K562 (cell line): ENCODE measurements at regions not wholly inside any gene's neighbourhood (a gene's known extent, or its start where the extent isn't known, plus 50 kb on each side); places are given as distances from the start of the nearest gene placed in this dataset.
A peak's percentile ranks its signal among the peaks of the same experiment; 100 is the strongest.

Experiments used
- CBFA2T2 ChIP-seq: fragments of 450-650 bp; conservative IDR thresholded peaks from 2 replicates; pipeline ENCODE4 v1.6.1; 2017; ENCODE audit warnings: mild to moderate bottlenecking
- CBX1 ChIP-seq: sonication (generic); IDR thresholded peaks from 2 replicates; pipeline ENCODE4 v1.6.1; 2016; ENCODE audit warnings: antibody characterized with exemption, low read depth, mild to moderate bottlenecking
- MYNN ChIP-seq, 2 experiments: sonication (generic); formaldehyde crosslinking in 1 of 2; IDR thresholded peaks; 2 replicates each; pipeline versions ENCODE4 v1.5.0 to v1.6.1; 2016 to 2020; ENCODE audit warnings: antibody characterized with exemption in 1 of 2, missing genetic modification reagents in 1 of 2
- RUNX1 ChIP-seq: sonication (generic); IDR thresholded peaks from 2 replicates; pipeline ENCODE4 v1.6.1; 2016; ENCODE audit warnings: antibody characterized with exemption, low read depth
- TCF3 ChIP-seq: sonication (generic); formaldehyde crosslinking; IDR thresholded peaks from 2 replicates; pipeline ENCODE4 v1.4.0; 2020; ENCODE audit warnings: mild to moderate bottlenecking, missing genetic modification reagents
- ZNF23 ChIP-seq: fragments of 250-450 bp; sonication (Bioruptor Pico); IDR thresholded peaks from 2 replicates; pipeline ENCODE4 v1.4.0; 2020; ENCODE audit warnings: mild to moderate bottlenecking
- ZNF57 ChIP-seq: fragments of 450-650 bp; formaldehyde crosslinking; IDR thresholded peaks from 2 replicates; pipeline ENCODE4 v1.4.0; 2020; ENCODE audit warnings: mild to moderate bottlenecking, moderate library complexity
- ZNF586 ChIP-seq: fragments of 450-650 bp; formaldehyde crosslinking; conservative IDR thresholded peaks from 2 replicates; pipeline ENCODE4 v1.4.0; 2020; ENCODE audit warnings: mild to moderate bottlenecking, moderate library complexity
- ZNF77 ChIP-seq: fragments of 250-450 bp; sonication (Bioruptor Pico); IDR thresholded peaks from 2 replicates; pipeline ENCODE4 v1.5.0; 2020
- TF ChIP-seq, protein P1 (sequence below): fragments of 450-650 bp; IDR thresholded peaks from 2 replicates; pipeline ENCODE4 v1.6.1; 2016; ENCODE audit warnings: antibody characterized with exemption
- TF ChIP-seq, protein P2 (sequence below), 3 experiments: IDR thresholded peaks in 2 of 3; conservative IDR thresholded peaks in 1 of 3; 2 replicates each; pipeline ENCODE4 v1.5.1; 2011 to 2012; ENCODE audit warnings: low read length in 3 of 3, mild to moderate bottlenecking in 3 of 3, control low read depth in 2 of 3, improper control_type of control experiment in 1 of 3, inconsistent platforms in 1 of 3, low read depth in 1 of 3, mixed read lengths in 1 of 3, moderate library complexity in 1 of 3; ENCODE audit not compliant: insufficient read depth in 2 of 3
- TF ChIP-seq, protein P3 (sequence below): sonication (generic); formaldehyde crosslinking; IDR thresholded peaks from 2 replicates; pipeline ENCODE4 v1.8.0; 2022; ENCODE audit warnings: mild to moderate bottlenecking, missing genetic modification reagents
- TF ChIP-seq, protein P4 (sequence below): sonication (generic); formaldehyde crosslinking; IDR thresholded peaks from 2 replicates; pipeline ENCODE4 v1.8.0; 2023; ENCODE audit warnings: missing genetic modification reagents, mild to moderate bottlenecking, borderline replicate concordance
- TF ChIP-seq, protein P5 (sequence below): fragments of 450-650 bp; IDR thresholded peaks from 2 replicates; pipeline ENCODE4 v1.6.1; 2017; ENCODE audit warnings: mild to moderate bottlenecking, moderate library complexity

DNA sequence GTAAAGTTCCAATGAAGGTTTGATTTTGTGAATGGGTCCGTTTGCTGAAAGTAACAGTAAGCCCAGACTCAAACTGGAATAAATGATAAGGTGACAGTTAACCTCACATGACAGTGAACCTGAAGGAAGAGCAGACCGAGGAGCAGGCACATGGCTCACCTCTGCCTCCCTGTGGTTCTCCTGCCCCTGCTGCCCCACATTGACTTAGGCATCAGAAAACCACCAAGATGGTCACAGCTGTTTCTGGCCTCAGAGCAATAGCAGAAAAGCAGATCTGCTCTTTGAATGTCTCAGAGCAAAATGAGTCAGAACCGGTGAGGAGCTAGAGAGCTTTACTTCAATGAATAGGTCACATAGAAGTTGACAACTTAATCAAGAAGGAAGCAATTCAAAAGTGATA is 487.6 kb downstream of the METTL4 start (continued):
- TF ChIP-seq, protein P1, sequence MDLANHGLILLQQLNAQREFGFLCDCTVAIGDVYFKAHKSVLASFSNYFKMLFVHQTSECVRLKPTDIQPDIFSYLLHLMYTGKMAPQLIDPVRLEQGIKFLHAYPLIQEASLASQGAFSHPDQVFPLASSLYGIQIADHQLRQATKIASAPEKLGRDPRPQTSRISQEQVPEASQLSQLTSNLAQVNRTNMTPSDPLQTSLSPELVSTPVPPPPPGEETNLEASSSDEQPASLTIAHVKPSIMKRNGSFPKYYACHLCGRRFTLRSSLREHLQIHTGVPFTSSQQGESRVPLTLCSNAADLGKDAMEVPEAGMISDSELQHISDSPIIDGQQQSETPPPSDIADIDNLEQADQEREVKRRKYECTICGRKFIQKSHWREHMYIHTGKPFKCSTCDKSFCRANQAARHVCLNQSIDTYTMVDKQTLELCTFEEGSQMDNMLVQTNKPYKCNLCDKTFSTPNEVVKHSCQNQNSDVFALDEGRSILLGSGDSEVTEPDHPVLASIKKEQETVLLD = no peak
- TF ChIP-seq ZNF57 (CRISPR knock-in tag) = no peak
- TF ChIP-seq RUNX1 = no peak
- no peak for TF ChIP-seq ZNF586
- TF ChIP-seq CBFA2T2 = 0 out of 2 replicates have a peak, but pooled peaks have one; percentile 2
- no peak for TF ChIP-seq ZNF77 (CRISPR knock-in tag)
- no peak for TF ChIP-seq CBX1
- TF ChIP-seq, protein P2, sequence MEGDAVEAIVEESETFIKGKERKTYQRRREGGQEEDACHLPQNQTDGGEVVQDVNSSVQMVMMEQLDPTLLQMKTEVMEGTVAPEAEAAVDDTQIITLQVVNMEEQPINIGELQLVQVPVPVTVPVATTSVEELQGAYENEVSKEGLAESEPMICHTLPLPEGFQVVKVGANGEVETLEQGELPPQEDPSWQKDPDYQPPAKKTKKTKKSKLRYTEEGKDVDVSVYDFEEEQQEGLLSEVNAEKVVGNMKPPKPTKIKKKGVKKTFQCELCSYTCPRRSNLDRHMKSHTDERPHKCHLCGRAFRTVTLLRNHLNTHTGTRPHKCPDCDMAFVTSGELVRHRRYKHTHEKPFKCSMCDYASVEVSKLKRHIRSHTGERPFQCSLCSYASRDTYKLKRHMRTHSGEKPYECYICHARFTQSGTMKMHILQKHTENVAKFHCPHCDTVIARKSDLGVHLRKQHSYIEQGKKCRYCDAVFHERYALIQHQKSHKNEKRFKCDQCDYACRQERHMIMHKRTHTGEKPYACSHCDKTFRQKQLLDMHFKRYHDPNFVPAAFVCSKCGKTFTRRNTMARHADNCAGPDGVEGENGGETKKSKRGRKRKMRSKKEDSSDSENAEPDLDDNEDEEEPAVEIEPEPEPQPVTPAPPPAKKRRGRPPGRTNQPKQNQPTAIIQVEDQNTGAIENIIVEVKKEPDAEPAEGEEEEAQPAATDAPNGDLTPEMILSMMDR (IDR thresholded peaks at IDR 0.05 in 2 of 3, conservative IDR thresholded peaks at IDR 0.05 in 1 of 3; ENCODE audit: insufficient read depth in 2 of 3, low read depth in 1 of 3, low read length in 3 of 3) = peak; percentile 54 to 78 (median 74)
- no peak for TF ChIP-seq ZNF23 (CRISPR knock-in tag)
- TF ChIP-seq, protein P3, sequence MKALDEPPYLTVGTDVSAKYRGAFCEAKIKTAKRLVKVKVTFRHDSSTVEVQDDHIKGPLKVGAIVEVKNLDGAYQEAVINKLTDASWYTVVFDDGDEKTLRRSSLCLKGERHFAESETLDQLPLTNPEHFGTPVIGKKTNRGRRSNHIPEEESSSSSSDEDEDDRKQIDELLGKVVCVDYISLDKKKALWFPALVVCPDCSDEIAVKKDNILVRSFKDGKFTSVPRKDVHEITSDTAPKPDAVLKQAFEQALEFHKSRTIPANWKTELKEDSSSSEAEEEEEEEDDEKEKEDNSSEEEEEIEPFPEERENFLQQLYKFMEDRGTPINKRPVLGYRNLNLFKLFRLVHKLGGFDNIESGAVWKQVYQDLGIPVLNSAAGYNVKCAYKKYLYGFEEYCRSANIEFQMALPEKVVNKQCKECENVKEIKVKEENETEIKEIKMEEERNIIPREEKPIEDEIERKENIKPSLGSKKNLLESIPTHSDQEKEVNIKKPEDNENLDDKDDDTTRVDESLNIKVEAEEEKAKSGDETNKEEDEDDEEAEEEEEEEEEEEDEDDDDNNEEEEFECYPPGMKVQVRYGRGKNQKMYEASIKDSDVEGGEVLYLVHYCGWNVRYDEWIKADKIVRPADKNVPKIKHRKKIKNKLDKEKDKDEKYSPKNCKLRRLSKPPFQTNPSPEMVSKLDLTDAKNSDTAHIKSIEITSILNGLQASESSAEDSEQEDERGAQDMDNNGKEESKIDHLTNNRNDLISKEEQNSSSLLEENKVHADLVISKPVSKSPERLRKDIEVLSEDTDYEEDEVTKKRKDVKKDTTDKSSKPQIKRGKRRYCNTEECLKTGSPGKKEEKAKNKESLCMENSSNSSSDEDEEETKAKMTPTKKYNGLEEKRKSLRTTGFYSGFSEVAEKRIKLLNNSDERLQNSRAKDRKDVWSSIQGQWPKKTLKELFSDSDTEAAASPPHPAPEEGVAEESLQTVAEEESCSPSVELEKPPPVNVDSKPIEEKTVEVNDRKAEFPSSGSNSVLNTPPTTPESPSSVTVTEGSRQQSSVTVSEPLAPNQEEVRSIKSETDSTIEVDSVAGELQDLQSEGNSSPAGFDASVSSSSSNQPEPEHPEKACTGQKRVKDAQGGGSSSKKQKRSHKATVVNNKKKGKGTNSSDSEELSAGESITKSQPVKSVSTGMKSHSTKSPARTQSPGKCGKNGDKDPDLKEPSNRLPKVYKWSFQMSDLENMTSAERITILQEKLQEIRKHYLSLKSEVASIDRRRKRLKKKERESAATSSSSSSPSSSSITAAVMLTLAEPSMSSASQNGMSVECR (CRISPR knock-in tag) = no peak
- TF ChIP-seq TCF3 (CRISPR knock-in tag) = no peak
- TF ChIP-seq, protein P4, sequence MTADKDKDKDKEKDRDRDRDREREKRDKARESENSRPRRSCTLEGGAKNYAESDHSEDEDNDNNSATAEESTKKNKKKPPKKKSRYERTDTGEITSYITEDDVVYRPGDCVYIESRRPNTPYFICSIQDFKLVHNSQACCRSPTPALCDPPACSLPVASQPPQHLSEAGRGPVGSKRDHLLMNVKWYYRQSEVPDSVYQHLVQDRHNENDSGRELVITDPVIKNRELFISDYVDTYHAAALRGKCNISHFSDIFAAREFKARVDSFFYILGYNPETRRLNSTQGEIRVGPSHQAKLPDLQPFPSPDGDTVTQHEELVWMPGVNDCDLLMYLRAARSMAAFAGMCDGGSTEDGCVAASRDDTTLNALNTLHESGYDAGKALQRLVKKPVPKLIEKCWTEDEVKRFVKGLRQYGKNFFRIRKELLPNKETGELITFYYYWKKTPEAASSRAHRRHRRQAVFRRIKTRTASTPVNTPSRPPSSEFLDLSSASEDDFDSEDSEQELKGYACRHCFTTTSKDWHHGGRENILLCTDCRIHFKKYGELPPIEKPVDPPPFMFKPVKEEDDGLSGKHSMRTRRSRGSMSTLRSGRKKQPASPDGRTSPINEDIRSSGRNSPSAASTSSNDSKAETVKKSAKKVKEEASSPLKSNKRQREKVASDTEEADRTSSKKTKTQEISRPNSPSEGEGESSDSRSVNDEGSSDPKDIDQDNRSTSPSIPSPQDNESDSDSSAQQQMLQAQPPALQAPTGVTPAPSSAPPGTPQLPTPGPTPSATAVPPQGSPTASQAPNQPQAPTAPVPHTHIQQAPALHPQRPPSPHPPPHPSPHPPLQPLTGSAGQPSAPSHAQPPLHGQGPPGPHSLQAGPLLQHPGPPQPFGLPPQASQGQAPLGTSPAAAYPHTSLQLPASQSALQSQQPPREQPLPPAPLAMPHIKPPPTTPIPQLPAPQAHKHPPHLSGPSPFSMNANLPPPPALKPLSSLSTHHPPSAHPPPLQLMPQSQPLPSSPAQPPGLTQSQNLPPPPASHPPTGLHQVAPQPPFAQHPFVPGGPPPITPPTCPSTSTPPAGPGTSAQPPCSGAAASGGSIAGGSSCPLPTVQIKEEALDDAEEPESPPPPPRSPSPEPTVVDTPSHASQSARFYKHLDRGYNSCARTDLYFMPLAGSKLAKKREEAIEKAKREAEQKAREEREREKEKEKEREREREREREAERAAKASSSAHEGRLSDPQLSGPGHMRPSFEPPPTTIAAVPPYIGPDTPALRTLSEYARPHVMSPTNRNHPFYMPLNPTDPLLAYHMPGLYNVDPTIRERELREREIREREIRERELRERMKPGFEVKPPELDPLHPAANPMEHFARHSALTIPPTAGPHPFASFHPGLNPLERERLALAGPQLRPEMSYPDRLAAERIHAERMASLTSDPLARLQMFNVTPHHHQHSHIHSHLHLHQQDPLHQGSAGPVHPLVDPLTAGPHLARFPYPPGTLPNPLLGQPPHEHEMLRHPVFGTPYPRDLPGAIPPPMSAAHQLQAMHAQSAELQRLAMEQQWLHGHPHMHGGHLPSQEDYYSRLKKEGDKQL (CRISPR knock-in tag) = no peak
- no peak for TF ChIP-seq MYNN (IDR thresholded peaks at IDR 0.05)
- TF ChIP-seq MYNN (CRISPR knock-in tag; IDR thresholded peaks at IDR 0.05) = no peak
- TF ChIP-seq, protein P5, sequence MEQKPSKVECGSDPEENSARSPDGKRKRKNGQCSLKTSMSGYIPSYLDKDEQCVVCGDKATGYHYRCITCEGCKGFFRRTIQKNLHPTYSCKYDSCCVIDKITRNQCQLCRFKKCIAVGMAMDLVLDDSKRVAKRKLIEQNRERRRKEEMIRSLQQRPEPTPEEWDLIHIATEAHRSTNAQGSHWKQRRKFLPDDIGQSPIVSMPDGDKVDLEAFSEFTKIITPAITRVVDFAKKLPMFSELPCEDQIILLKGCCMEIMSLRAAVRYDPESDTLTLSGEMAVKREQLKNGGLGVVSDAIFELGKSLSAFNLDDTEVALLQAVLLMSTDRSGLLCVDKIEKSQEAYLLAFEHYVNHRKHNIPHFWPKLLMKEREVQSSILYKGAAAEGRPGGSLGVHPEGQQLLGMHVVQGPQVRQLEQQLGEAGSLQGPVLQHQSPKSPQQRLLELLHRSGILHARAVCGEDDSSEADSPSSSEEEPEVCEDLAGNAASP = no peak
